GM10248 (cell line): ENCODE measurements at regions not wholly inside any gene's neighbourhood (a gene's known extent, or its start where the extent isn't known, plus 50 kb on each side); places are given as distances from the start of the nearest gene placed in this dataset.
A peak's percentile ranks its signal among the peaks of the same experiment; 100 is the strongest.

Experiments used
- CTCF ChIA-PET: fragments of 300-600 bp; sonication (Branson Sonifier 250); formaldehyde crosslinking; extraction: SDS; loops from one replicate; lab custom pipeline; 2021; ENCODE audit warnings: antibody characterized with exemption; lab: Yijun Ruan, JAX
- POLR2A ChIA-PET: fragments of 350-650 bp; sonication (Branson Sonifier 250); formaldehyde crosslinking; extraction: SDS; loops from one replicate; lab custom pipeline; 2020; ENCODE audit warnings: antibody characterized with exemption; lab: Yijun Ruan, JAX
- DNase-seq: peaks from one replicate; pipeline ENCODE4 v3.0.0; 2012; ENCODE audit errors: extremely low spot score
- CTCF ChIP-seq: IDR thresholded peaks from 2 replicates; pipeline ENCODE4 v1.5.1; 2012; ENCODE audit warnings: mild to moderate bottlenecking, low read depth; ENCODE audit errors: extremely low read depth, missing control alignments, control extremely low read depth

GRCh38 chr7:12456506-12456905 lies 52.8 kb upstream of the VWDE start:
- POLR2A ChIA-PET, result no interaction called here
- DNase-seq, result no peak
- CTCF ChIA-PET, result interaction anchor here (1.2 to 1.4 kb wide), 2 partner anchors 34 to 39 kb away, joined by 3 to 4 read pairs; no protein-coding TSS in a partner anchor
- no peak for TF ChIP-seq CTCF

GRCh38 chr7:12458520-12459131 lies 55.0 kb upstream of the VWDE start:
- TF ChIP-seq CTCF, result peak; percentile 58
- ChIA-PET POLR2A (interaction anchor here (0.5 kb wide), 1 partner anchor 63 kb away, joined by 4 read pairs; no protein-coding TSS in a partner anchor), CTCF (interaction anchor here (0.7 to 3.7 kb wide), 30 partner anchors 10 to 228 kb away, joined by 3 to 87 read pairs (median 7); a partner anchor contains a TSS)
- peak; percentile 35 for DNase-seq

- ChIA-PET POLR2A (no interaction called here), CTCF (interaction anchor here (2.7 kb wide), 1 partner anchor 9 kb away, joined by 15 read pairs; no protein-coding TSS in a partner anchor)
- no peak for DNase-seq
- TF ChIP-seq CTCF, result no peak
Measured at GRCh38 chr7:12467837-12468236, 64.2 kb upstream of the VWDE start.

- no peak for DNase-seq
- ChIA-PET POLR2A (no interaction called here), CTCF (interaction anchor here (1.0 to 2.7 kb wide), 3 partner anchors 10 to 21 kb away, joined by 3 to 15 read pairs (median 3); no protein-coding TSS in a partner anchor)
- no peak for TF ChIP-seq CTCF
Measured at GRCh38 chr7:12469568-12469967, 65.9 kb upstream of the VWDE start.

GRCh38 chr7:12470930-12471329 lies 67.3 kb upstream of the VWDE start:
- DNase-seq, result no peak
- CTCF ChIA-PET, result interaction anchor here (1.0 to 1.3 kb wide), 3 partner anchors 12 to 19 kb away, joined by 4 to 7 read pairs (median 5); no protein-coding TSS in a partner anchor
- no peak for TF ChIP-seq CTCF
- POLR2A ChIA-PET, result no interaction called here

GRCh38 chr7:12474035-12474434 lies 70.4 kb upstream of the VWDE start:
- CTCF ChIA-PET, result interaction anchor here (1.1 to 3.5 kb wide), 3 partner anchors 16 to 1074 kb away, joined by 3 to 31 read pairs (median 10); no protein-coding TSS in a partner anchor
- TF ChIP-seq CTCF, result no peak
- POLR2A ChIA-PET, result no interaction called here
- no peak for DNase-seq
